SH-SY5Y (cell line): ENCODE measurements at regions not wholly inside any gene's neighbourhood (a gene's known extent, or its start where the extent isn't known, plus 50 kb on each side); places are given as distances from the start of the nearest gene placed in this dataset.

Source experiments
- GATA2 ChIP-seq: IDR thresholded peaks from 2 replicates; pipeline ENCODE4 v1.6.1; 2011; ENCODE audit warnings: mild to moderate bottlenecking, low read depth, low read length
- GATA3 ChIP-seq: IDR thresholded peaks from 2 replicates; pipeline ENCODE4 v1.6.1; 2011; ENCODE audit warnings: low read depth, mild to moderate bottlenecking, low read length, moderate library complexity

DNA sequence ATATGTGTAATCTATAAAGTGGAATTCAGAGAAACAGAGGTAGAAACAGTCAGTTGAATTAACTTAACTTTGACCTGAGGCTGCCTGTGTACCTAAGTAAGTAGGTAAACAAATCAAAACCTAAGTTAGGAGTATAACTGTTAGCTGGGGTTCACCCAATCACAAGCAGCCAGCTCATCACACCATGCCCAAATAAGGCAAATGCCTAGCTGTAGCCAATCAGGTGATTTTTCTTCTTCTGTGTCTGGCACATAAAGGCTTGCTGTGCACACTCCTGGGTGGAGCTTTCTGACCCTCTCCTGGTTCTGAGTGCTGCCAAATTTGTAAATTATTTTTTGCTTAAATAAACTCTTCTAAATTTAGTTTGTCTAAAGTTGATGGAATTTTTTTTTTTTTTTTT is 54.7 kb upstream of the TRIM39 start:
- no peak for TF ChIP-seq GATA2
- no peak for TF ChIP-seq GATA3

DNA sequence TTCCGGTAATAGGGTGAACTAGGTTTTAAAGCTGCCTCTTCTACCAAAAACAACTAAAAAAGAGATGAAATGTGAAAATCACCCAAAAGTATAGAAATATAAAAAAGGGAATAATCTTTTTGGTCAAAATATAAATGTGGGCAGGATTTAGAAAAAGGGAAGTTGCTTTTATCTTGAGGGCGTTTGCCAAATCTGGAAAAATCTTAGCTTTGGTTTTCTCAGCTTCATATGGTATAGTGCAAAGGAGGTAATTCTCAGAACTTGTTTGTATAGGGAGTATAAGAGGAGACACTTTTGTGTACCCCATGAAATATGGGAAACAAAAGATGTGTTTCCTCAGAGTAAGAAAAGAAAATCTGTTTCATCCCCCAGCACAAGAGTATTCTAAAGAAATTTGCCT is 54.2 kb upstream of the TRIM26 start:
- TF ChIP-seq GATA3, result no peak
- TF ChIP-seq GATA2, result no peak

DNA sequence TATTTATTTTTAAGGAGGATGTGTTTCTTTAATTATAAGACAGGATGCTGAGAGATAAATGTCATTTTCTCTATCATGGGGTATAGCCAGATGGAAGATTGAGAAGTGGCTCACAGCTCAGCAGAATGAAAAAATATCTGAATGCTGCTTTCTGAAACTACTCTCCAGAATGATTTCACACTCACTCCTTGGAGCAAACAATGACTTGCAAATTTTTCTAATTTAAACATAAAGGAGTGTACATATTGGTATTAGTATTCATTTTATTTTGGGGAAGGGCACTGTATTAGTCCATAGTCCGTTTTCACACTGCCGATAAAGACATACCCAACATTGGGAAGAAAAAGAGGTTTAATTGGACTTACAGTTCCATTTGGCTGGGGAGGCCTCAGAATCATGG is 52.4 kb upstream of the TRIM26 start:
- TF ChIP-seq GATA3 (no peak), GATA2 (no peak)

DNA sequence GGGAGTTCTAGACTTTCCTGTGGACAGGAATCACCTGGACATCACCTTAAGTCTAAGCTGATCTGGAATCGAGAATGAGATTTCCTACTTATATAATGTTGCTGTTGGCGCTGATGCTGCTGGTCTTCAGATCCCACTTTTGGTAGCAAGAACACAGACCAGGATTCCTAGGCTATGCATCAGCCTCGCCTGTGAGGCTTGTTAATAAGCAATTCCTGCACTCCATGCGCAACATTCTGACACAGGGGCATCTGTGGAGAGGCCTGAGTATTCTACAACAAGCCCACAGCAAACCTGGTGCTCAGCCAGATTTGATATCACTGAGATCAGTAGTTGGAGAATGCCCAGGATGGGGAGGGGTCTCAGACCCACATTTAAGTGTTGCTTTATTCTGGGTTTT is 52.0 kb upstream of the TRIM26 start:
- TF ChIP-seq GATA2 (peak; percentile 64), GATA3 (no peak)

DNA sequence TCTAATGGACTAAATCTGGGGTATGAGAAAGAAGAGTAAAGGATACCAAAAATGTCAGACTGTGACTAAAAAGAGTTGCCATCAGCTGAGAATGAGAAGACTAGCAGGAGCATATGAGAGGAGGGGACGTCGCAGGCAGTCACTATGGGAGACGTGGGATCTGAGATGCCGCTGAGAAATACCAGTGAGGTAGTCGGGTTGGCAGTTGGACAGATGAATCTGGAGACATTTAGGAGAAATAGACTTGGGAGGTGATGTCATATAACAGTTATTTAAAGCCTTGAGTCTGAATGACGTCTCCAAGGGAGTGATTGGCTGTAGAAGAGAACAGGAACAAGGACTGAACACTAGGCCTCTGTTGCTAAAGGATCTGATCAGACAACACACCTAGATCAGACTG is 51.5 kb upstream of the TRIM26 start:
- no peak for TF ChIP-seq GATA3

DNA sequence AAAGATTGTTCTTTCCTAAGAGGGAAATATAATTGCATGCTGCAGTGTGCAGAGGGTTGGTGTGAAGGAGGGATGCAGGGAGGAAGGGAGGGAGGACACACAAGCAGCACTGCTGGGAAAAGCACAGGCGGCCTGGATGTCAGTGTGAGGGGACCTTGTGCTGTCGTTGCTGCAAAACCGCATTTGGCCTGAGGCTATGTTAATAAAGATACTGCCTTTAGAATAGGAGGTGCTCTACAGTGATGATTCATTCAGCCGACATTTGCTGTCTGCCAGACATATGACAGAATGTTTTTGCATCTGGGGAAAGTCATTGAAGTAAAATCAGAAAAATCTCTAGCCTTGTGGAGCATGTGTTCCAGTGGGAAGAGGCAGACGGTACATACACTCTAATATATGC is 50.5 kb upstream of the TRIM26 start:
- TF ChIP-seq GATA3, result no peak
